NB4 (cell line): ENCODE measurements at regions not wholly inside any gene's neighbourhood (a gene's known extent, or its start where the extent isn't known, plus 50 kb on each side); places are given as distances from the start of the nearest gene placed in this dataset.

Experiments used
- DNase-seq: peaks from one replicate; pipeline ENCODE4 v3.0.0; 2010; ENCODE audit warnings: low read depth
- H3K4me3 ChIP-seq: one replicate; pipeline ENCODE4 v1.5.1; 2011; ENCODE audit warnings: mild to moderate bottlenecking, low read depth, low read length, moderate library complexity
- MAX ChIP-seq: IDR thresholded peaks from 2 replicates; pipeline ENCODE4 v1.6.1; 2011; ENCODE audit warnings: low read depth, low read length
- MYC ChIP-seq: IDR thresholded peaks from 2 replicates; pipeline ENCODE4 v1.6.1; 2011; ENCODE audit warnings: low read depth, low read length
- POLR2A ChIP-seq: IDR thresholded peaks from 2 replicates; pipeline ENCODE4 v1.6.1; 2011; ENCODE audit warnings: mild to moderate bottlenecking; ENCODE audit not compliant: insufficient read length; ENCODE audit errors: extremely low read depth
- TF ChIP-seq, protein P1 (sequence below): IDR thresholded peaks from one replicate; pipeline ENCODE4 v1.5.1; 2012; ENCODE audit warnings: low read depth, low read length

DNA sequence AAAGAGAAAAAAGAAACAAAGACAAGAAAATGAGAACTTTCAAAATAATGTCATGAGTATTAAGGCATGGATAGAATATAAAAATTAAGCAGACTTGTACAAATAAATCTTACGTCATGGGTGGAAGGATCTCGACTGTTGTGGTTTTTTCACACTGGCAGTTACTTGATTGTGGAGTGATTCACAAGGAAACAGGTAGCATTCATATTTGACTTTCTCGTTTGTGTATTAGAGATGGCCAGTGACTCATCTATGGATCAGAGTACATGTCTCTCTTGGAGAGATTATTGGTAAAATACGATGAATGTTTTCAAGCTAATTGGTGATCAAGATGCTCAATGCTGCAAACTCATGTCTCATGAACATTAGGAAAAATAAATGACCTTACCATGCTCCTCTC is 564.3 kb downstream of the GATA3 start:
- TF ChIP-seq, protein P1, sequence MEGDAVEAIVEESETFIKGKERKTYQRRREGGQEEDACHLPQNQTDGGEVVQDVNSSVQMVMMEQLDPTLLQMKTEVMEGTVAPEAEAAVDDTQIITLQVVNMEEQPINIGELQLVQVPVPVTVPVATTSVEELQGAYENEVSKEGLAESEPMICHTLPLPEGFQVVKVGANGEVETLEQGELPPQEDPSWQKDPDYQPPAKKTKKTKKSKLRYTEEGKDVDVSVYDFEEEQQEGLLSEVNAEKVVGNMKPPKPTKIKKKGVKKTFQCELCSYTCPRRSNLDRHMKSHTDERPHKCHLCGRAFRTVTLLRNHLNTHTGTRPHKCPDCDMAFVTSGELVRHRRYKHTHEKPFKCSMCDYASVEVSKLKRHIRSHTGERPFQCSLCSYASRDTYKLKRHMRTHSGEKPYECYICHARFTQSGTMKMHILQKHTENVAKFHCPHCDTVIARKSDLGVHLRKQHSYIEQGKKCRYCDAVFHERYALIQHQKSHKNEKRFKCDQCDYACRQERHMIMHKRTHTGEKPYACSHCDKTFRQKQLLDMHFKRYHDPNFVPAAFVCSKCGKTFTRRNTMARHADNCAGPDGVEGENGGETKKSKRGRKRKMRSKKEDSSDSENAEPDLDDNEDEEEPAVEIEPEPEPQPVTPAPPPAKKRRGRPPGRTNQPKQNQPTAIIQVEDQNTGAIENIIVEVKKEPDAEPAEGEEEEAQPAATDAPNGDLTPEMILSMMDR = no peak
- TF ChIP-seq POLR2A (no peak), MYC (no peak), MAX (no peak)
- DNase-seq = no peak
- no peak overlapping the region for H3K4me3 ChIP-seq

DNA sequence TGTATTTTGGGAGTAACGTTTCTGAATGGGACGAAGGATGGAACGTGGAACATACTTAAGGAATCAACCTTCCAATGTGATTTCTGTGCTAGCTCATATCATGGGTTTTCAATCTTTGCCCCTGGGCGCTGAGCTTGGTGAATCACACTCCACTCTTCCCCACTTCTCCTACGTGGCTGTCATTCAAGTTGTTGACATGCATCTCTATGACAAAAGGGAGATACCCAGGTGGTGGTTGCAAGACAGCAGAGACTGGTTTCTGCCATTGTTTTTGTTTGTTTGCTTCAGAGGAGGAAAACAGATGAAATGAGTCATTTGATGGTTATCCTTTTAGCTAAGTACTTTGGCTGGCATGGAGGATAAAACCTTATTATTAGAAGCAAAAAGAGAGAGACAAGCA is 573.9 kb downstream of the GATA3 start:
- DNase-seq = no peak
- TF ChIP-seq POLR2A (no peak), MYC (no peak), MAX (no peak)
- TF ChIP-seq, protein P1 = no peak
- H3K4me3 ChIP-seq = no peak overlapping the region

- no peak overlapping the region for H3K4me3 ChIP-seq
- no peak for DNase-seq
- TF ChIP-seq, protein P1 = no peak
- TF ChIP-seq MYC (no peak), MAX (no peak), POLR2A (no peak)
Measured at GRCh38 chr10:8633909-8634308, 579.4 kb downstream of the GATA3 start.

DNA sequence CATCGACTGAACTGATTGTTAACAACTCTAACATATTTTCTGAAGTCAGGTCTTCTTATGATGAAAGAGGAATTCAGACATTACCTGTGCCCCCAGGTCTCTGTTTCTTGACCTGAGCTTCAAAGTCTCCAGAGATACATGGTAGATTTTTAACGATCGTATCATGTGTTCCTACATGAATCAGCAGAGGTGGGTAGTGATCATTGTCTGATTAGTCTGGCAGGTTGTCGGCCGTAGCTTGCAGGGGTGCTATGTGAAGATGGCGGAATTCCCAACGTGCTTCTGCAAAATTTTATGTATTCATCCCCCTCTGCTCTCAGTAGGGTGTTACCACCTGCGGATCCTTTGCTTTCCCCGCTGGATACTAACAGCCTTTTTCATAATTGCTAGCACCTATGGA is 581.9 kb downstream of the GATA3 start:
- H3K4me3 ChIP-seq = no peak overlapping the region
- TF ChIP-seq MYC = no peak
- no peak for TF ChIP-seq POLR2A
- no peak for TF ChIP-seq MAX
- DNase-seq = no peak

DNA sequence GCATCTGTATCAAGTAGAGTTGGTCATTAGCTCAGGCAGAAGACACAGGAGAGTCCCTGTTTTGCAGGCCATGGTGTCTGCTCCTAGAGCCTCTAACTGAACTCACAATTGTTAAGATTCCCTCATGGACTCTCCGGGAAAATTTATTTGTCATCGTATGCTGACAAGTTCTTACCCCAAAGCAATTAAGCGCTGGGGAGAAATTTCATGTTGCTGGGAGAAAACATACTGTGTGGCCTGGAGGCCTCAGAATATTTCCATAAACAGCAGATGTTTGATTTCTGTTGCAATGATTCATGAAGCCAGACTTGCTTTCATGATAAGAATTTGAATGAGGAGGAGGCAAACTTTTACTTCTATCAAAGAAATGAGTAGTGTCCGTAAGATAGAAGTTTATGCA is 583.2 kb downstream of the GATA3 start:
- no peak for DNase-seq
- H3K4me3 ChIP-seq = no peak overlapping the region
- TF ChIP-seq, protein P1 = no peak
- TF ChIP-seq MYC = no peak
- no peak for TF ChIP-seq POLR2A
- no peak for TF ChIP-seq MAX

DNA sequence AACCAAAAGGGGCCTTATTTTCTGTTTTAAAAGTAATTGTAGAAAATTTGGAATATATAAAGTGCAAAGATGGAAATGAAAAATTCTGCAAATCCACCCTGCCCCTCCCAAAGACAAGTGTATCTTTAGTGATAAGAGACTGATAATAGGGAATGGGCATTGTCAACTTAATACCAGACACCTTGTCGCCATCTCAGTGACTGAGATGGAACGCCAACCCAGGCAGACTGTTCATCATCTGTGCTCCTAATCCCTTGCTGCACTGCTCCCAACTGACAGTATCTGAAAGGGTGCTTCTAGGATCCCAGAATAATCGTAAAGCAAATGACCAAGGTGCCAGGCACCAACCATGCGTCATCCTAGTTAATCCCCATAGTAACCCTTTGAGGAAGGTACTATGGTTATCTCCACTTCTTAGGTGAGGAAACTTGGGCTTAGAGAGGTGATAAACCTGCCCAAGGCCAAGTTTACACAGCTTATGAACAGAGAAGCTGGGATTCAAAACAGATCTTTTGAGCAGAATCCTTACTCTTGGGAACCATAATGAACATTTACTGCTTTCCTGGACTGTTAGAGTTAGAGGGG is 583.7 kb downstream of the GATA3 start:
- no peak for DNase-seq
- no peak overlapping the region for H3K4me3 ChIP-seq
- no peak for TF ChIP-seq POLR2A
- TF ChIP-seq MYC = no peak
